Endothelial cell of umbilical vein (primary cell): ENCODE measurements at regions not wholly inside any gene's neighbourhood (a gene's known extent, or its start where the extent isn't known, plus 50 kb on each side); places are given as distances from the start of the nearest gene placed in this dataset.

Experiments used
- BruUV-seq: library from RNA; stranded (reverse); fragments of 400-500 nt; replicated peaks from 2 replicates; lab custom pipeline; 2021; lab: Mats Ljungman, UMichigan
- CTCF ChIA-PET: fragments of 300-600, 350-600 bp; sonication (Branson Sonifier 250); formaldehyde crosslinking; loops from one replicate; lab custom pipeline; 2021; ENCODE audit warnings: antibody characterized with exemption, inconsistent platforms; lab: Charles Lee
- POLR2A ChIA-PET: fragments of 300-600, 350-600 bp; sonication (Branson Sonifier 250); formaldehyde crosslinking; loops from one replicate; lab custom pipeline; 2021; ENCODE audit warnings: antibody characterized with exemption, inconsistent platforms; lab: Charles Lee
- DNase-seq: peaks from one replicate; pipeline ENCODE4 v3.0.0-alpha.2; 2011; ENCODE audit warnings: low read depth, low spot score
- FAIRE-seq: peaks from 2 replicates; lab custom pipeline; 2011; peaks lifted over from hg19 to GRCh38; lab: Jason Lieb, UNC
- H2AFZ ChIP-seq: 2 replicates; pipeline ENCODE4 v1.6.0; 2012; ENCODE audit warnings: low read depth, low read length, control low read depth, inconsistent platforms
- H3K27ac ChIP-seq: 2 replicates; pipeline ENCODE4 v1.5.1; 2011; ENCODE audit warnings: low read depth, mild to moderate bottlenecking, control low read depth, low read length, moderate library complexity; ENCODE audit not compliant: insufficient read depth
- H3K27me3 ChIP-seq, 2 experiments: 2 replicates each; pipeline versions ENCODE4 v1.6.0 to v1.6.1; 2011; ENCODE audit warnings: low read length in 2 of 2, mixed read lengths in 1 of 2; ENCODE audit not compliant: control insufficient read depth in 2 of 2, insufficient read depth in 2 of 2
- H3K36me3 ChIP-seq, 2 experiments: 2 replicates in 1 of 2; 3 replicates in 1 of 2; pipeline ENCODE4 v1.5.1; 2011; ENCODE audit warnings: low read length in 2 of 2, mild to moderate bottlenecking in 1 of 2, moderate library complexity in 1 of 2; ENCODE audit not compliant: control insufficient read depth in 2 of 2, insufficient read depth in 2 of 2; ENCODE audit errors: extremely low read depth in 1 of 2
- H3K4me1 ChIP-seq: 3 replicates; pipeline ENCODE4 v1.5.1; 2011; ENCODE audit warnings: mild to moderate bottlenecking, low read length; ENCODE audit not compliant: control insufficient read depth, insufficient read depth; ENCODE audit errors: extremely low read depth
- H3K4me2 ChIP-seq: 2 replicates; pipeline ENCODE4 v1.6.1; 2011; ENCODE audit warnings: low read length, control low read depth, mixed read lengths; ENCODE audit not compliant: insufficient read depth
- H3K4me3 ChIP-seq, 3 experiments: fragments of 200-600 bp in 1 of 3; sonication (generic), shearing (Covaris generic) in 1 of 3; replicated peaks in 1 of 3; 2 replicates each; pipeline ENCODE4 v1.5.1; 2011 to 2016; ENCODE audit warnings: control low read depth in 3 of 3, low read length in 3 of 3, mild to moderate bottlenecking in 2 of 3, inconsistent platforms in 1 of 3, low read depth in 1 of 3, moderate library complexity in 1 of 3; ENCODE audit not compliant: insufficient read depth in 1 of 3
- H3K79me2 ChIP-seq: 2 replicates; pipeline ENCODE4 v1.6.0; 2012; ENCODE audit warnings: low read length, inconsistent platforms; ENCODE audit not compliant: control insufficient read depth, insufficient read depth
- H3K9ac ChIP-seq: replicated peaks from 2 replicates; pipeline ENCODE3; 2011; ENCODE audit warnings: low read length, control low read depth; ENCODE audit not compliant: insufficient read depth; ENCODE audit errors: extremely low read depth
- H3K9me1 ChIP-seq: replicated peaks from 3 replicates; pipeline ENCODE4 v1.6.0; 2011; ENCODE audit warnings: mild to moderate bottlenecking, low read length; ENCODE audit not compliant: control insufficient read depth, insufficient read depth; ENCODE audit errors: extremely low read depth
- H3K9me3 ChIP-seq: replicated peaks from 2 replicates; pipeline ENCODE4 v1.5.1; 2012; ENCODE audit warnings: low read length, inconsistent platforms; ENCODE audit not compliant: control insufficient read depth, insufficient read depth
- H4K20me1 ChIP-seq: replicated peaks from 2 replicates; pipeline ENCODE3; 2011; ENCODE audit warnings: mild to moderate bottlenecking, low read length; ENCODE audit not compliant: control insufficient read depth, insufficient read depth; ENCODE audit errors: extremely low read depth
- EZH2 ChIP-seq: IDR thresholded peaks from 2 replicates; pipeline ENCODE4 v1.6.1; 2012; ENCODE audit warnings: borderline replicate concordance, low read depth, mild to moderate bottlenecking, moderate library complexity, low read length, inconsistent platforms; ENCODE audit not compliant: severe bottlenecking
- FOS ChIP-seq: IDR thresholded peaks from 2 replicates; pipeline ENCODE4 v1.6.1; 2011; ENCODE audit warnings: mild to moderate bottlenecking, low read length, moderate library complexity, borderline replicate concordance; ENCODE audit not compliant: insufficient read depth
- GATA2 ChIP-seq: IDR thresholded peaks from 2 replicates; pipeline ENCODE4 v1.7.0; 2011; ENCODE audit warnings: low read depth, mild to moderate bottlenecking, moderate library complexity, mixed read lengths, low read length; ENCODE audit not compliant: insufficient read length, insufficient read depth
- JUN ChIP-seq: IDR thresholded peaks from 2 replicates; pipeline ENCODE4 v1.6.1; 2011; ENCODE audit warnings: borderline replicate concordance, low read depth; ENCODE audit not compliant: insufficient read length, insufficient read depth
- MAX ChIP-seq: IDR thresholded peaks from 2 replicates; pipeline ENCODE4 v1.6.1; 2011; ENCODE audit not compliant: insufficient read depth, insufficient read length
- MYC ChIP-seq: IDR thresholded peaks from one replicate; pipeline ENCODE4 v1.6.1; 2011; ENCODE audit warnings: mild to moderate bottlenecking, low read depth, low read length
- POLR2A ChIP-seq: IDR thresholded peaks from 2 replicates; pipeline ENCODE4 v1.6.1; 2012; ENCODE audit warnings: low read depth, mild to moderate bottlenecking, control low read depth, low read length
- POLR2AphosphoS5 ChIP-seq: IDR thresholded peaks from 2 replicates; pipeline ENCODE4 v1.6.1; 2012; ENCODE audit warnings: low read depth, mild to moderate bottlenecking, control low read depth, low read length, moderate library complexity; ENCODE audit not compliant: insufficient read depth
- dilution Hi-C: fragments of 300-500 bp; cut with MboI; formaldehyde crosslinking; loops from one replicate; pipeline ENCODE4 v1.15.0; 2019; ENCODE audit warnings: low sequenced_read_pairs; ENCODE audit not compliant: extremely low pct_ligation_motif_present
- intact Hi-C: fragments of 100-400 bp; cut with micrococcal nuclease; formaldehyde crosslinking; loops from one replicate; pipeline ENCODE4 v1.10.0; 2022
- TF ChIP-seq, protein P1 (sequence below), 2 donors: IDR thresholded peaks; 1 replicate in 1 of 2; 2 replicates in 1 of 2; pipeline ENCODE4 v1.5.1; 2011; ENCODE audit warnings: low read length in 2 of 2, mild to moderate bottlenecking in 2 of 2, moderate library complexity in 2 of 2, control low read depth in 1 of 2, inconsistent platforms in 1 of 2, low read depth in 1 of 2; ENCODE audit not compliant: insufficient read depth in 1 of 2; ENCODE audit errors: extremely low read depth in 1 of 2

DNA sequence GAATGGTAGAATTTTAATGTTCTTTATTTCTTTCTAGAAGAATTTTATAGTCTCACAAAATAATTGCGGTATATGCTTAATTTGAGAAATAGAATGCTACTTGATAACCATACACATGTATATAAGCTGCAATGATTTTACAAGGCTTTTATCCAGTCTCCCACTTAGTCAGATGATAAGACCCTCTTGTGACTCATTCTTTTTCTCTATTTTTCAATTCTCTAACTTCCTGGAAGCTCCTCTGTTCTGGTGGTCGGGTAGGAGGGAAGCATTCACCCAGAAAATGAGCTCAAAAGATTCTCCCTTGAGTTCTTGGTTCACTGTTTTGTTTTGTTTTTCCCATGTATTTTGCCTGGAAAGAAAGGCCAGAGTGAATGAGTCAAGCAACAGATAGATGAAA is 546.6 kb downstream of the INHBA start:
- Histone ChIP-seq H3K9me3 (no peaks in the 10 kb centered on the region), H2AFZ (no peak overlapping the region), H3K4me2 (no peak overlapping the region), H3K9ac (no peak overlapping the region), H3K79me2 (no peaks in the 10 kb centered on the region), H3K27ac (no peak overlapping the region), H3K27me3 (no peaks in the 10 kb centered on the region), H3K4me3 (no peak overlapping the region), H3K36me3 (no peaks in the 10 kb centered on the region), H3K9me1 (no peaks in the 10 kb centered on the region), H4K20me1 (no peaks in the 10 kb centered on the region), H3K4me1 (no peaks in the 10 kb centered on the region)
- intact Hi-C loops (no loop called here), dilution Hi-C loops (no loop called here)
- POLR2A ChIA-PET = no interaction called here
- no peak for DNase-seq
- CTCF ChIA-PET = interaction anchor here (1.4 kb wide), 1 partner anchor 282 kb away, joined by 3 read pairs; no protein-coding TSS in a partner anchor
- TF ChIP-seq JUN = no peak
- no peak for TF ChIP-seq POLR2AphosphoS5
- TF ChIP-seq MYC = no peak
- TF ChIP-seq EZH2 = no peak
- TF ChIP-seq FOS = no peak
- TF ChIP-seq, protein P1, sequence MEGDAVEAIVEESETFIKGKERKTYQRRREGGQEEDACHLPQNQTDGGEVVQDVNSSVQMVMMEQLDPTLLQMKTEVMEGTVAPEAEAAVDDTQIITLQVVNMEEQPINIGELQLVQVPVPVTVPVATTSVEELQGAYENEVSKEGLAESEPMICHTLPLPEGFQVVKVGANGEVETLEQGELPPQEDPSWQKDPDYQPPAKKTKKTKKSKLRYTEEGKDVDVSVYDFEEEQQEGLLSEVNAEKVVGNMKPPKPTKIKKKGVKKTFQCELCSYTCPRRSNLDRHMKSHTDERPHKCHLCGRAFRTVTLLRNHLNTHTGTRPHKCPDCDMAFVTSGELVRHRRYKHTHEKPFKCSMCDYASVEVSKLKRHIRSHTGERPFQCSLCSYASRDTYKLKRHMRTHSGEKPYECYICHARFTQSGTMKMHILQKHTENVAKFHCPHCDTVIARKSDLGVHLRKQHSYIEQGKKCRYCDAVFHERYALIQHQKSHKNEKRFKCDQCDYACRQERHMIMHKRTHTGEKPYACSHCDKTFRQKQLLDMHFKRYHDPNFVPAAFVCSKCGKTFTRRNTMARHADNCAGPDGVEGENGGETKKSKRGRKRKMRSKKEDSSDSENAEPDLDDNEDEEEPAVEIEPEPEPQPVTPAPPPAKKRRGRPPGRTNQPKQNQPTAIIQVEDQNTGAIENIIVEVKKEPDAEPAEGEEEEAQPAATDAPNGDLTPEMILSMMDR (IDR thresholded peaks at IDR 0.05; ENCODE audit: extremely low read depth in 1 of 2, insufficient read depth in 1 of 2, low read depth in 1 of 2, low read length in 2 of 2) = no peak
- TF ChIP-seq POLR2A = no peak
- no peak for TF ChIP-seq MAX
- no peak for TF ChIP-seq GATA2
- no peak for FAIRE-seq
- no TSS peak for BruUV-seq
